ENCODE measurements at regions not wholly inside any gene's neighbourhood (a gene's known extent, or its start where the extent isn't known, plus 50 kb on each side); places are given as distances from the start of the nearest gene placed in this dataset.

- TF ChIP-seq REST (IDR thresholded peaks at IDR 0.05; ENCODE audit: insufficient read depth in 1 of 2, low read depth in 2 of 2, low read length in 2 of 2): no peak
- TF ChIP-seq TAF1 (IDR thresholded peaks at IDR 0.05; ENCODE audit: borderline replicate concordance, insufficient read depth, low read length): no peak
Measured at GRCh38 chr3:116837483-116837882, 127.9 kb downstream of the TUSC7 start.

Measured in PFSK-1 (cell line).